Erythroblast (primary cell): ENCODE measurements at regions not wholly inside any gene's neighbourhood (a gene's known extent, or its start where the extent isn't known, plus 50 kb on each side); places are given as distances from the start of the nearest gene placed in this dataset.

Source experiments
- GATA1 ChIP-seq: IDR thresholded peaks from 2 replicates; pipeline ENCODE4 v1.6.1; 2011; ENCODE audit warnings: low read depth, mild to moderate bottlenecking, control low read depth, low read length, moderate library complexity
- POLR2A ChIP-seq: IDR thresholded peaks from 2 replicates; pipeline ENCODE4 v1.6.1; 2011; ENCODE audit warnings: mild to moderate bottlenecking, low read length

DNA sequence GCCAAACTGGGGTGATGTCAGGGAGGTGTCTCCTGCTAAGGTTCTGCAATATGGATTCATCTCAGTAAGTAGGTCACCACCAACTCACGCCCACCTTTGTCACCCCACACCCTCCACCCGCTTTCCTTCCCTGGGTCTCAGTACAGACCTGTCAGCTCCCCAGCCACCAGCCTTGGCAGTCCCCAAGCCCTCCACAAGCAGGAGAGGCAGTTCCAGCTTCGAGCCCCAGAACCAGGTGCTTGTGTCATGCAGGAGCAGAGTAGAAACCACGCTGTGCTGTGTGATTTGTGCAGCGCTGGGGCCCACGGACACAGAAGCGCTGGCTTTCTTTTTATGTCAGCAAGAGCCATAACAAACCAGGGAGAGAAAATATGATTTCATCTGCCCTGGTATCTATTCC lies 89.0 kb upstream of the CDH4 start:
- TF ChIP-seq POLR2A (no peak), GATA1 (no peak)
